Pancreas (tissue), 10 donors: ENCODE measurements at regions not wholly inside any gene's neighbourhood (a gene's known extent, or its start where the extent isn't known, plus 50 kb on each side); places are given as distances from the start of the nearest gene placed in this dataset.

Experiments
- ATAC-seq, 4 donors: fragments of 200-7000 bp; cut with Tn5 transposase; one replicate each; pipeline versions ENCODE4 v1.8.0 to v1.9.1; 2020; ENCODE audit warnings: mild to moderate bottlenecking in 4 of 4, moderate library complexity in 4 of 4
- DNase-seq, 6 donors: peaks; one replicate each; pipeline ENCODE4 v3.0.0-alpha.2; 2020
- FAIRE-seq: peaks from 2 replicates; lab custom pipeline; 2012; peaks lifted over from hg19 to GRCh38; lab: Jason Lieb, UNC
- H3K27ac ChIP-seq, 4 donors: fragments of 200-600 bp; sonication (generic); 1 replicate in 3 of 4; 2 replicates in 1 of 4; pipeline versions ENCODE4 v1.5.0 to v1.8.0; 2020
- H3K27me3 ChIP-seq, 4 donors: fragments of 200-600 bp; one replicate each; pipeline ENCODE4 v1.8.0; 2021
- H3K36me3 ChIP-seq, 3 donors: fragments of 200-600 bp; sonication (generic) in 1 of 3; one replicate each; pipeline versions ENCODE4 v1.5.0 to v1.8.0; 2020 to 2021
- H3K4me1 ChIP-seq, 3 donors: fragments of 200-600 bp; one replicate each; pipeline ENCODE4 v1.8.0; 2021
- H3K4me3 ChIP-seq, 4 donors: fragments of 200-600 bp; sonication (generic) in 2 of 4; one replicate each; pipeline versions ENCODE4 v1.5.0 to v1.8.0; 2020 to 2021
- H3K9me3 ChIP-seq, 4 donors: fragments of 200-600 bp; one replicate each; pipeline ENCODE4 v1.8.0; 2021
- CTCF ChIP-seq, 4 donors: fragments of 200-600 bp; sonication (generic) in 3 of 4; IDR thresholded peaks; one replicate each; pipeline versions ENCODE4 v1.5.0 to v1.8.0; 2021; ENCODE audit warnings: antibody characterized with exemption in 4 of 4
- WGBS, 2 donors: extraction: QIAGEN DNeasy Blood & Tissue Kit; methylation state at CpG; one replicate each; pipeline ENCODE4 v1.1.7; 2013; 5-methylcytosine and 5-hydroxymethylcytosine counted together
- intact Hi-C, 3 donors: fragments of 100-400 bp; cut with DNase I; formaldehyde crosslinking; loops; one replicate each; pipeline versions ENCODE4 v1.11.1 to v1.14.2; 2022
- donor health status: healthy with polysubstance abuse.
- donor health status: DM: no; HTN: no; CAD: no; lungs with moderate emphysema.
- donor health status: DM: no; HTN: no; CAD: no.
- donor health status: control.
- donor health status: control.
- donor health status: Bipolar disorder and iron deficiency.
- donor health status: DM: yes; HTN: yes; CAD: no.
- donor health status: DM: no; HTN: no; CAD: no.
- donor health status: DM: no; HTN: no; CAD: no.
- donor health status: DM: yes; HTN: yes; CAD: no.

- Histone ChIP-seq H3K27me3 (no peaks in the 10 kb centered on the region), H3K4me3 (no peak overlapping the region), H3K4me1 (no peaks in the 10 kb centered on the region), H3K27ac (no peak overlapping the region), H3K36me3 (no peaks in the 10 kb centered on the region), H3K9me3 (no peaks in the 10 kb centered on the region)
- FAIRE-seq (no peak), DNase-seq (no peak), ATAC-seq (no peak)
- intact Hi-C loops, result no loop called here
- no peak for TF ChIP-seq CTCF (IDR thresholded peaks at IDR 0.05)
- 63 to 77% methylated on average over 3 of the region's 3 CpGs for WGBS, 2 donors
Measured at GRCh38 chr2:187136646-187137045, 287.7 kb upstream of the ZSWIM2 start.

DNA sequence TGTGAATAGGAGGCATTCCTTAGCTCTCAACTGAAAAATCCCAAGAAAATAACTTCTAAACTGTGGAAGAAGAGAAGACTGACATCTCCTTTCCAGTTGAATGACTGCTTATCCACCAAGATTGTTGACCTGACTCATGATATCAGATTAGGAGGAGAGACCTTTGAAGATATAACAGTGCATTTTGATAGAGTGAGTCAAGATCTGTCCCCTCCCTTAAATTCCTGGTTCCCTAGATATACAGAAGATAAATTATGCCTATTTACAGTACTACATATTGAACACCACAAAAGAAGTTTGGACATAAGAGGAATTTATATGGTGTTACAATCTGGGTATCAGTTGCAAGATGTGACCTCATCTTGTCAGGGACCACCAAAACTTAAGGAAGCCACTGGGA lies 285.3 kb upstream of the ZSWIM2 start:
- no peak for DNase-seq
- H3K9me3 ChIP-seq, result no peaks in the 10 kb centered on the region
- H3K4me3 ChIP-seq, result no peak overlapping the region
- H3K27ac ChIP-seq, result no peak overlapping the region
- no peak for TF ChIP-seq CTCF (IDR thresholded peaks at IDR 0.05)
- H3K4me1 ChIP-seq, result no peaks in the 10 kb centered on the region
- no peaks in the 10 kb centered on the region for H3K27me3 ChIP-seq
- no peaks in the 10 kb centered on the region for H3K36me3 ChIP-seq
- intact Hi-C loops, result no loop called here
- FAIRE-seq, result no peak
- no peak for ATAC-seq

DNA sequence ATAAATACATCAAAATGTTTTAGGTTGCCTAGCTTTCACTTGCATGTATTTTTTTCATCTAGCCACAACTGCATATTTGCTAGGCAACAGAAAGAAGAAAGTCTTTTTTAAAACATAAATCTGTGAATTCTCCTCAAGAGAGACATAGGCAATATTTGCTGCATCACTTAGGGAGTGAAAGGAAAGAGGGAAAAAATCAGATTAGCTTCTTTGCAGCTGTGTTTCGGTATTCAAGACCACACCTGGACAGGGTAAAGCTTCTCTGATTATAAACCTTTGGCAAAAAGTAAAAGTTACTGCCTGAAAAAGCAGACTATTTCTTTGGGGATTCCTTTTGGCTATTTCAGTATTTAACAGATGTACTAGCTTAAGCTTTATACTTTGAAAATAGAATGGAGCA lies 280.9 kb upstream of the ZSWIM2 start:
- Histone ChIP-seq H3K27ac (no peak overlapping the region), H3K4me3 (no peak overlapping the region), H3K9me3 (no peaks in the 10 kb centered on the region), H3K36me3 (no peaks in the 10 kb centered on the region), H3K27me3 (no peaks in the 10 kb centered on the region), H3K4me1 (no peaks in the 10 kb centered on the region)
- no peak for ATAC-seq
- FAIRE-seq, result no peak
- DNase-seq, result no peak
- intact Hi-C loops, result no loop called here
- no peak for TF ChIP-seq CTCF (IDR thresholded peaks at IDR 0.05)
- WGBS, 2 donors, result 70 to 85% methylated on average over 1 of the region's 1 CpG

DNA sequence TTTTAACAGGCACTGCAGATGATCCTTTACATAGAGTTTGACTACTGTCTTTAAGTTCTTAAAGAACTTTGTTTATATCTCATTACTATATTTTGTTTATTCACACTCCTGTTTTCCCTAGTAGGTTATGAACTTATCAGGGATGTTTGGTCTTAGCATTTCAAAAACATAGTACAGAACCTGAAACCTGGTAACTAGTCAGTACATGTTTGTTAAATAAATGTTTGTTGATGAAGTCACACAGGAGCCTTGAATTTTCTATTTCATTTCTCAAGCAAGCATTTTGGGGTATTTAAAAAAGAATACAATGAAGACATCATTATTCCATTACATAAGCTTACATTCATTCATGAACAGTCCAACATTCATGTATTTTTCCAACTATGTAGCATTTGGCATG lies 280.3 kb upstream of the ZSWIM2 start:
- no peak for DNase-seq
- H3K27ac ChIP-seq, result no peak overlapping the region
- no peak for TF ChIP-seq CTCF (IDR thresholded peaks at IDR 0.05)
- H3K36me3 ChIP-seq, result no peaks in the 10 kb centered on the region
- no peaks in the 10 kb centered on the region for H3K9me3 ChIP-seq
- no peak overlapping the region for H3K4me3 ChIP-seq
- no peaks in the 10 kb centered on the region for H3K4me1 ChIP-seq
- no peaks in the 10 kb centered on the region for H3K27me3 ChIP-seq
- intact Hi-C loops, result no loop called here
- FAIRE-seq, result no peak
- no peak for ATAC-seq

DNA sequence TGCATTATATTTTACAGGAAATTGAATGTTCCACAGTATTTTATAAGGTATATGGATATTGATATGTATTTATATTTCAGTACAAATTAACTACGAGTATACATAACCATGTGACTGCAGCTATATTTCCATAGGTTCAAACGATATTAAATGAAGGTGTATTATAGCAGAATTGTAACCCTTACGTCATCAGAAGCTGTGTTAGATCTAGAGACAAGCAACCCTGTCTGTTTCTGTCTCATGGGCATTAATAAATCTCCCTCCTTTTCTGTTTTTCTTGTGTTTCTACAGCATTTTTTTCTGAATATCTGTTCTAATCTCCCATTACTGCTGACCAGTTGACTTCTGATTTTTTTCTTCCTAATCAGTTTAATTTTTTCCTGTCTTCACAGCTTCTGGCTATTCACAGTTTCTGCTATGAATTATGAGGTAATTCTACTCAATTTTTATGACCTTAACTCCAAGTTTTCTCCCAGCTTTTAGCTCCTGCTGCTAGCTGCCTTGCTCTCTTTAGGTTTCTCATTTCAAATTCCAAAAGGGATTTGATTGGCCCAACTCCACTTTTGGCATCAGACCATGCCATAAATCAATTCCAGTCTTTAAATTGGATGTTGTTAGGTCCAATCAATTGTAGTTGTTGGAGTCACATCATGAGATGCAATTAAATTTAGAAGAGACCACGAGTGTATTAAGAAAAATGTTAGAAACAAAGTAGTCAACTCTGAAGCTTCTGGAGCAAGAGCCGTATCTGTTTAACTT lies 277.5 kb upstream of the ZSWIM2 start:
- intact Hi-C loops, result no loop called here
- FAIRE-seq, result no peak
- Histone ChIP-seq H3K36me3 (no peaks in the 10 kb centered on the region), H3K4me3 (no peak overlapping the region), H3K27me3 (no peaks in the 10 kb centered on the region), H3K4me1 (no peaks in the 10 kb centered on the region), H3K27ac (no peak overlapping the region), H3K9me3 (no peaks in the 10 kb centered on the region)
- no peak for TF ChIP-seq CTCF (IDR thresholded peaks at IDR 0.05)
- no peak for ATAC-seq
- WGBS, 2 donors, result 47 to 56% methylated on average over 5 of the region's 5 CpGs
- no peak for DNase-seq
